GM12872 (cell line): ENCODE measurements at regions not wholly inside any gene's neighbourhood (a gene's known extent, or its start where the extent isn't known, plus 50 kb on each side); places are given as distances from the start of the nearest gene placed in this dataset.

Source experiments
- TF ChIP-seq, protein P1 (sequence below): IDR thresholded peaks from 3 replicates; pipeline ENCODE4 v1.5.1; 2011; ENCODE audit warnings: low read depth, mild to moderate bottlenecking, low read length, moderate library complexity; ENCODE audit not compliant: insufficient read depth

DNA sequence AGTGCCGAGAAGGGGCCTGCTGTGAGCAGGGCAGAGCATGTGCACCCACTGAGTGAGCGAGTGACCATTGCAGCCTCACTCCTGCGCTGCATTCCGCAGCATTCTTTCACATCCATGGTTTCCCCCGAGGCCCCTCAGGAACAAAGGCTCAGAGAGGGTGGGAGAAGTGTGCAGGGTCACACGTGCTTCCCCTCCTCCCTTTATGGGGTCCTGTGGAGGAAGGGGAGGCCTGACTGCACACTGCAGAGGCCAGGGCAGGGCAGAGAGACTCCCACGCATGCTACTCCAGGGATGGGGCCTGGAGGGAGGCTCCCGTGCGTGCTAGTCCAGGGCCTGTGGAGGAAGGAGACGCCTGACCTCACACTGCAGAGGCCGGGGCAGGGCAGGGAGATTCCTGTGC is 63.2 kb downstream of the DIO3 start:
- TF ChIP-seq, protein P1, sequence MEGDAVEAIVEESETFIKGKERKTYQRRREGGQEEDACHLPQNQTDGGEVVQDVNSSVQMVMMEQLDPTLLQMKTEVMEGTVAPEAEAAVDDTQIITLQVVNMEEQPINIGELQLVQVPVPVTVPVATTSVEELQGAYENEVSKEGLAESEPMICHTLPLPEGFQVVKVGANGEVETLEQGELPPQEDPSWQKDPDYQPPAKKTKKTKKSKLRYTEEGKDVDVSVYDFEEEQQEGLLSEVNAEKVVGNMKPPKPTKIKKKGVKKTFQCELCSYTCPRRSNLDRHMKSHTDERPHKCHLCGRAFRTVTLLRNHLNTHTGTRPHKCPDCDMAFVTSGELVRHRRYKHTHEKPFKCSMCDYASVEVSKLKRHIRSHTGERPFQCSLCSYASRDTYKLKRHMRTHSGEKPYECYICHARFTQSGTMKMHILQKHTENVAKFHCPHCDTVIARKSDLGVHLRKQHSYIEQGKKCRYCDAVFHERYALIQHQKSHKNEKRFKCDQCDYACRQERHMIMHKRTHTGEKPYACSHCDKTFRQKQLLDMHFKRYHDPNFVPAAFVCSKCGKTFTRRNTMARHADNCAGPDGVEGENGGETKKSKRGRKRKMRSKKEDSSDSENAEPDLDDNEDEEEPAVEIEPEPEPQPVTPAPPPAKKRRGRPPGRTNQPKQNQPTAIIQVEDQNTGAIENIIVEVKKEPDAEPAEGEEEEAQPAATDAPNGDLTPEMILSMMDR: no peak

DNA sequence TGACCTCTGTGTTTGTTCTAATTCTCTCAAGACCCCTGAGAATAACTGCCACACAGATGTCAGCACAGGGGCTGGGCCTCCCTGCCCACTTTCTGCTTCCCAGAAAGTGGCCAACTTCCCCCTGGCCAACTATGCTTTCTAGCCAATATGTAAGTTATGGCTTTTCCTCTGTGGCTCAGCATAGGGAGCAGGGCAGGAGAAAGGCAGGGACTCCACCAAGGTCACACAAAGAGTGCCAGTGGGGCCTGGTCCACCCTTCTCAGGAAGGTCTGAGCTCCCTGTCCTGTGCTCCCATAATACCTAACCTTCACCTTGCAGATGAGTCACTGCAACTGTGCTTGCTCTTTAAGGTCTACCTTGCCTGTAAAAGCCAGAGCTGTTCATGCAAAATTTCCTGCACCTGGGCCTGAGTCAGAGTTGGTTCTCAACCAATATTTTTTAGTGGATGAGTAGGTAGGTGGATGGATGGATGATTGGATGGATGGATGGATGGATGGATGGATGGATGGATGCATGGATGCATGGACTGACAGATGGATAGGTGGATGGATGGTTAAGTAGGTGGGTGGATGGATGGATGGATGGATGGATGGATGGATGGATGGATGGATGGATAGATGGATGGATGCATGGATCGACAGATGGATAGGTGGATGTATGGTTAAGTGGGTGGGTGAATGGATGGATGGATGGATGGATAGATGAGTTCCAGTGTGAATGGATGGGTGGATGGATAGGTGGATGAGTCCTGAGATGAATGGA is 64.2 kb downstream of the DIO3 start:
- TF ChIP-seq, protein P1: no peak

DNA sequence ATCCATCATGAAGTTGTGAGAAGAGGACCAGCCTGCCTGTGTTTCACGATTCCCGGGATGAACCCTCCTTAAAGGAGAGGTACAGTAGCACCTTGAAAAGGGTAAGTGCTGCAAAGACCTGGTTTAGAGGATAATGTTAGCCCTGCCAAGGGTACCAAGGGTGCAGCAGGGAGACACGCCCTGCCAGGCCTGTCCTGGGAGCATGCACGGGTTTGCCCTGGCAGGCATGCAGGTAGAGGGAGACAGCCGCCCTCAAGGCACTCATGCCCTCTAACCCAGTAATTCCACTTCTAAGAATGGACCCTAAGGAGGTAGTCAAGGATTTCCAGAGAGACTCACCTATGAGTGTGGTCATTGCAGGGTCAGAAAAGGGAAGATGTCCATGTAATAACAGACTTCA is 65.0 kb downstream of the DIO3 start:
- TF ChIP-seq, protein P1: no peak

DNA sequence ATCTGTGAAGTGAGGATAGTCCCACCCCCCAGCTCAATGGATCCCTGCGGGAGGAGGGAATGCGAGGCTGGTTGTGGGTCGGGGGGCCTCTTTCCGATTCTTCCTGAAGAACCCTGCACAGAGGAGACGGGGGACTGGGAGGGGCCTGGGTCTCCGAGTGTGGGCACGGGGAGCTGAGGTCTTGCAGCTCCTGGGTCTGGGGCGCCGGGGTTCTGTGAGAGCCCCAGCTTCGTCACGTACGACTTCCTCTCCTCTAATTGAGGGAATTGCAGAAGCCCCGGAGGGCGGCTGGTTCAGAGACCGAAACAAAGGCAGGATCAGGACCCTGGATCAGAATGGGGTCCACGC is 66.6 kb downstream of the DIO3 start:
- TF ChIP-seq, protein P1: no peak

DNA sequence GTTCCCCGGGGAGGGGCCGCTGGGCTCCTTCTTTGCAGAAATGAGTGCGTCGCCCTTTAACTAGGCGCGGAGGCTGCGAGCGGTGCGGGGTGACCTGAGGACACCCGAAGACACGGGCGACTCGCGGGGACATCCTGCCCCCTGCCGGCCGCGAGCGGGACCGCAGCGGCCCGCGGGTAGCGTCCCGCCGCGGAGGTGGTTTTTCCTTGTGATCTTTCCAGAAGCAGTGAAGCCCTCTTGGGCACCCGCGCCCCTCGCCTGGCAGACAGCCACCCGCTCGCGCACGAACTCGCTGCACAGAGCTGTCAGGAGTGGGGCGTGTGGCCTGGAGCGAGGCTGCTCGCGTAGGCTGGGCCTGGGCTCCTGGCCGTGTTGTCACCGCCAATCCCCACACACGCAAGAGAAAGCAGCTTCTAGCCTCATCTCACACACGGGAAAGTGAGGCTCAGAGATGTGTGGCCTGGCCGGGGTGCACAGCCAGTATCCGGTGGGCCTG is 67.2 kb downstream of the DIO3 start:
- TF ChIP-seq, protein P1: peak; percentile 91

DNA sequence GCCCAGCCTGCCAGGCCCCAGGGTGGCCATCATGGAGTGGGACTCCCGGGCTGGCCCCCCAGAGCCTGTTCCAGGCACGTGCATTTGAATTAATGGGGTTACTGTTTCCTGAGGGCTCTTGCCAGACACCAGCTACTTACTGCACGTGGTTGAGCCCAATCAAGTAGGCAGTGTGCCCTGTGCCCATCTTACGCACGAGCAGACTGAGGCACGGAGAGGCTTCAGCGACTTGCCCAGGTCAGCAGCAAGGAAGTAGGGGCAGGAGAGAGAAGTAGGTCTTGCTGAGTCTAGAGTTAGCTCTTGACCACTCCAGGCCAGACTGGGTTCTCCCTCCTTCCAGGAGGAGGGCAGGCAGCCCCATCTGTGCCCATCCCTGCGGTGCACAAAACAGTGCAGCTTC is 67.7 kb downstream of the DIO3 start:
- TF ChIP-seq, protein P1: no peak

DNA sequence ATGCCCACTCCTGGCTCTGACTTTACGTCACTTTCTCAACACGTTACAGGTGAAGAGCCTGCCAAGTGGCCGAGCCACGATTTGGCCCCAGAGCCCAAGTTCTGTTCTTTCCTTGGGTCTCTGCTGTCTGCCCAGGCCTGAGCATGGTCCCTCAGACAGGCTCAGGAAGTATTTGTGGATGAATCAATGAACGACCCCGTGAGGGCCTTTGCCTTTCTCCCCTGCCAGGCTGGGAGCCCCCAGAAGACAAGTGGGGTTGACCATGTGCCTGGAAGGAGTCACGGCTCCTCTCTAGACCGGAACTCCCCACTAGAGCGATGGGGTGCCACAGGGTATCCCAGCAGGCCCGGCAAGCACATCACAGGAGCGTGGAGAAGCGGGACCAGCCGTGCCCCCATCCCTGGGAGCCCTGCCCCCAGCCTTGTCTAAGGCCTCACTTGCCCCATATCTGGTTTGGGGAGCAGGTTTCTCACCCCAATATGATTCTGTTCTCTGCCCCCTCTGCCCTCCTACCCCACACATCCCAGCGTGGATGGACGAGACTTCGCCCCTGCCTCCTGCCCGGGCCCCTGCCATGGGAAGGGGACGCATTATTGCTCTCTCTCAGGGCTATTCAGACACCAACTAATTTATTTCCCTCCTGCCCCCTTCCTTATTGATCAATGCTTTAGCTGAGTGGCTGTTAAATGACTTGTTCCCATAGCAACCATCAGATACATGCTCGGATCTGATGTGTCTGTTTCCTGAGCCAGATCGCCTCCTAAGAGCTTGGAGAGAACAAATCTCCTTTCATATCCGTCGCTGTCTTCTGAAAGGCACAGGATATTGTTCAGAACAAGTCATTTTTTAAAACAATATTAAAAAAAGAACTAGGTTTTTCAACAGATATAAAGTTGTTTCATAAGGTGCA is 69.0 kb downstream of the DIO3 start:
- TF ChIP-seq, protein P1: no peak
